ENCODE measurements at regions not wholly inside any gene's neighbourhood (a gene's known extent, or its start where the extent isn't known, plus 50 kb on each side); places are given as distances from the start of the nearest gene placed in this dataset.

- intact Hi-C loops (cut with micrococcal nuclease; ENCODE audit: unreplicated experiment) = no loop called here
- H3K27me3 ChIP-seq (replicated peaks; ENCODE audit: insufficient read depth, low read depth, low read length, poor library complexity) = no peaks in the 10 kb centered on the region
- no peaks in the 10 kb centered on the region for H3K36me3 ChIP-seq (ENCODE audit: insufficient read depth, low read length, poor library complexity, severe bottlenecking)
- ChIA-PET POLR2A (ENCODE audit: low non-redundant PET) (no interaction called here), CTCF (no interaction called here)
- H3K4me3 ChIP-seq (ENCODE audit: low read depth, low read length, poor library complexity, severe bottlenecking) = no peak overlapping the region
- TF ChIP-seq CTCF (conservative IDR thresholded peaks at IDR 0.05; ENCODE audit: low read depth, low read length) = no peak
- H3K9me3 ChIP-seq (ENCODE audit: low read depth, low read length, poor library complexity, severe bottlenecking) = no peaks in the 10 kb centered on the region
- DNase-seq (ENCODE audit: low spot score) = no peak
- no TSS peak for BruUV-seq (replicated peaks)
- H3K27ac ChIP-seq (ENCODE audit: low read depth, low read length, poor library complexity, severe bottlenecking) = no peak overlapping the region
- H3K4me1 ChIP-seq (ENCODE audit: insufficient read depth, low read length, poor library complexity, severe bottlenecking) = no peaks in the 10 kb centered on the region
Observed at GRCh38 chr2:42882756-42883155, 90.4 kb upstream of the HAAO start.

GRCh38 chr2:42881732-42882131 lies 89.3 kb upstream of the HAAO start:
- TF ChIP-seq CTCF (conservative IDR thresholded peaks at IDR 0.05; ENCODE audit: low read depth, low read length) = no peak
- TF ChIP-seq EZH2 (IDR thresholded peaks at IDR 0.05; ENCODE audit: borderline replicate concordance, low read depth, low read length, poor library complexity, severe bottlenecking) = no peak
- intact Hi-C loops (cut with micrococcal nuclease; ENCODE audit: unreplicated experiment) = no loop called here
- Histone ChIP-seq H3K27me3 (replicated peaks; ENCODE audit: insufficient read depth, low read depth, low read length, poor library complexity) (no peaks in the 10 kb centered on the region), H3K36me3 (ENCODE audit: insufficient read depth, low read length, poor library complexity, severe bottlenecking) (no peaks in the 10 kb centered on the region), H3K4me3 (ENCODE audit: low read depth, low read length, poor library complexity, severe bottlenecking) (no peak overlapping the region), H3K27ac (ENCODE audit: low read depth, low read length, poor library complexity, severe bottlenecking) (no peak overlapping the region), H3K9me3 (ENCODE audit: low read depth, low read length, poor library complexity, severe bottlenecking) (no peaks in the 10 kb centered on the region), H3K4me1 (ENCODE audit: insufficient read depth, low read length, poor library complexity, severe bottlenecking) (no peaks in the 10 kb centered on the region)
- BruUV-seq (replicated peaks) = no TSS peak
- ChIA-PET CTCF (no interaction called here), POLR2A (ENCODE audit: low non-redundant PET) (no interaction called here)
- no peak for DNase-seq (ENCODE audit: low spot score)

GRCh38 chr2:42880738-42881690 lies 88.6 kb upstream of the HAAO start:
- no peaks in the 10 kb centered on the region for H3K4me1 ChIP-seq (ENCODE audit: insufficient read depth, low read length, poor library complexity, severe bottlenecking)
- TF ChIP-seq EZH2 (IDR thresholded peaks at IDR 0.05; ENCODE audit: borderline replicate concordance, low read depth, low read length, poor library complexity, severe bottlenecking) (no peak), CTCF (conservative IDR thresholded peaks at IDR 0.05; ENCODE audit: low read depth, low read length) (no peak)
- no peak overlapping the region for H3K4me3 ChIP-seq (ENCODE audit: low read depth, low read length, poor library complexity, severe bottlenecking)
- H3K9me3 ChIP-seq (ENCODE audit: low read depth, low read length, poor library complexity, severe bottlenecking) = no peaks in the 10 kb centered on the region
- H3K27me3 ChIP-seq (replicated peaks; ENCODE audit: insufficient read depth, low read depth, low read length, poor library complexity) = no peaks in the 10 kb centered on the region
- no TSS peak for BruUV-seq (replicated peaks)
- POLR2A ChIA-PET (ENCODE audit: low non-redundant PET) = no interaction called here
- DNase-seq (ENCODE audit: low spot score) = no peak
- CTCF ChIA-PET = no interaction called here
- H3K27ac ChIP-seq (ENCODE audit: low read depth, low read length, poor library complexity, severe bottlenecking) = no peak overlapping the region
- H3K36me3 ChIP-seq (ENCODE audit: insufficient read depth, low read length, poor library complexity, severe bottlenecking) = no peaks in the 10 kb centered on the region
- intact Hi-C loops (cut with micrococcal nuclease; ENCODE audit: unreplicated experiment) = no loop called here
